Transverse colon (tissue), 4 donors: ENCODE measurements at regions not wholly inside any gene's neighbourhood (a gene's known extent, or its start where the extent isn't known, plus 50 kb on each side); places are given as distances from the start of the nearest gene placed in this dataset.

ENCODE experiments used
- CTCF ChIP-seq, 5 experiments: fragments of 200-600 bp in 3 of 5; fragments of 450-650 bp in 2 of 5; sonication (generic) in 3 of 5; IDR thresholded peaks; 1 replicate in 2 of 5; 2 replicates in 3 of 5; pipeline ENCODE4 v1.5.1; 2016 to 2017; ENCODE audit warnings: antibody characterized with exemption in 5 of 5, inconsistent platforms in 3 of 5, mild to moderate bottlenecking in 2 of 5, moderate library complexity in 1 of 5
- EP300 ChIP-seq: sonication (generic); formaldehyde crosslinking; IDR thresholded peaks from one replicate; pipeline ENCODE4 v1.6.1; 2017; ENCODE audit warnings: antibody characterized with exemption, low read depth
- POLR2A ChIP-seq: fragments of 450-650 bp; IDR thresholded peaks from one replicate; pipeline ENCODE4 v1.6.1; 2016; ENCODE audit warnings: antibody characterized with exemption, mild to moderate bottlenecking, moderate library complexity
- POLR2AphosphoS5 ChIP-seq, 3 donors: sonication (generic); formaldehyde crosslinking; IDR thresholded peaks; one replicate each; pipeline ENCODE4 v1.6.1; 2016; ENCODE audit warnings: antibody characterized with exemption in 3 of 3

- TF ChIP-seq CTCF (IDR thresholded peaks at IDR 0.05) (no peak), POLR2AphosphoS5 (IDR thresholded peaks at IDR 0.05) (no peak), POLR2A (no peak), EP300 (no peak)
Measured at GRCh38 chr12:107454109-107454830, 231.3 kb upstream of the PWP1 start.
